K562 (cell line): ENCODE measurements at regions not wholly inside any gene's neighbourhood (a gene's known extent, or its start where the extent isn't known, plus 50 kb on each side); places are given as distances from the start of the nearest gene placed in this dataset.
"Not testable (repeated sequence)": the region's sequence is repeated elsewhere in the genome, so short reads cannot be mapped to it uniquely, and the experiment has no call there.

ENCODE experiments used
- ATF7 ChIP-seq: fragments of 450-650 bp; IDR thresholded peaks from 2 replicates; pipeline ENCODE4 v1.7.1; 2014; ENCODE audit warnings: mild to moderate bottlenecking, moderate library complexity
- BCOR ChIP-seq: fragments of 450-650 bp; IDR thresholded peaks from 2 replicates; pipeline ENCODE4 v1.6.1; 2016
- BRD9 ChIP-seq: fragments of 450-650 bp; IDR thresholded peaks from 2 replicates; pipeline ENCODE4 v1.6.1; 2018; ENCODE audit warnings: low read depth; ENCODE audit not compliant: partially characterized antibody
- CBX3 ChIP-seq, 2 experiments: IDR thresholded peaks; 1 replicate in 1 of 2; 2 replicates in 1 of 2; pipeline ENCODE4 v1.6.1; 2012; ENCODE audit warnings: inconsistent platforms in 2 of 2, low read length in 2 of 2, borderline replicate concordance in 1 of 2, control low read depth in 1 of 2
- EP400 ChIP-seq: fragments of 450-650 bp; IDR thresholded peaks from 2 replicates; pipeline ENCODE4 v1.6.1; 2017; ENCODE audit warnings: antibody characterized with exemption, mild to moderate bottlenecking, moderate library complexity
- GTF2A2 ChIP-seq: IDR thresholded peaks from 2 replicates; pipeline ENCODE4 v1.6.1; 2016; ENCODE audit warnings: mild to moderate bottlenecking, missing genetic modification characterization, missing compliant biosample characterization
- HDGF ChIP-seq: fragments of 450-650 bp; IDR thresholded peaks from 2 replicates; pipeline ENCODE4 v1.6.1; 2016
- HINFP ChIP-seq: fragments of 450-650 bp; conservative IDR thresholded peaks from 2 replicates; pipeline ENCODE4 v1.6.1; 2016; ENCODE audit warnings: missing genetic modification characterization, low read depth, mild to moderate bottlenecking, control low read depth, missing compliant biosample characterization
- HIVEP1 ChIP-seq: fragments of 250-450 bp; sonication (Bioruptor Pico); IDR thresholded peaks from 2 replicates; pipeline ENCODE4 v1.4.0; 2020; ENCODE audit warnings: mild to moderate bottlenecking
- ID3 ChIP-seq, 2 experiments: fragments of 250-450 bp in 1 of 2; fragments of 450-650 bp in 1 of 2; sonication (Bioruptor Pico) in 1 of 2; IDR thresholded peaks; 2 replicates each; pipeline versions ENCODE4 v1.6.1 to v1.8.0; 2016 to 2021; ENCODE audit warnings: mild to moderate bottlenecking in 2 of 2, moderate library complexity in 2 of 2, missing compliant biosample characterization in 1 of 2, missing genetic modification characterization in 1 of 2
- KLF13 ChIP-seq: fragments of 450-650 bp; IDR thresholded peaks from 2 replicates; pipeline ENCODE4 v1.6.1; 2016; ENCODE audit warnings: missing genetic modification characterization, low read depth, mild to moderate bottlenecking, missing compliant biosample characterization, moderate library complexity, borderline replicate concordance
- L3MBTL2 ChIP-seq: fragments of 450-650 bp; IDR thresholded peaks from 2 replicates; pipeline ENCODE4 v1.6.1; 2016; ENCODE audit warnings: mild to moderate bottlenecking, moderate library complexity
- PYGO2 ChIP-seq: fragments of 450-650 bp; IDR thresholded peaks from 2 replicates; pipeline ENCODE4 v1.6.1; 2016; ENCODE audit warnings: mild to moderate bottlenecking, missing genetic modification characterization, moderate library complexity, missing compliant biosample characterization
- SMARCA5 ChIP-seq: fragments of 450-650 bp; IDR thresholded peaks from 2 replicates; pipeline ENCODE4 v1.6.1; 2016
- TRIM24 ChIP-seq, 2 experiments: fragments of 450-650 bp; IDR thresholded peaks; 2 replicates each; pipeline ENCODE4 v1.6.1; 2016
- ZBTB2 ChIP-seq: fragments of 450-650 bp; IDR thresholded peaks from 2 replicates; pipeline ENCODE4 v1.6.1; 2016; ENCODE audit warnings: antibody characterized with exemption
- ZNF589 ChIP-seq: fragments of 200-800 bp; sonication (Bioruptor generic); IDR thresholded peaks from 2 replicates; pipeline ENCODE4 v1.6.1; 2016; ENCODE audit warnings: low read depth, missing genetic modification characterization, missing compliant biosample characterization
- ZNF644 ChIP-seq: fragments of 200-800 bp; sonication (Bioruptor generic); IDR thresholded peaks from 2 replicates; pipeline ENCODE4 v1.6.1; 2016; ENCODE audit warnings: low read depth, missing genetic modification characterization, missing compliant biosample characterization
- ZNF707 ChIP-seq: fragments of 250-450 bp; sonication (Bioruptor Pico); conservative IDR thresholded peaks from 2 replicates; pipeline ENCODE4 v1.8.0; 2022; ENCODE audit warnings: inconsistent platforms, mild to moderate bottlenecking, moderate library complexity
- ZNF75A ChIP-seq: fragments of 450-650 bp; formaldehyde crosslinking; IDR thresholded peaks from 2 replicates; pipeline ENCODE4 v1.4.0; 2020; ENCODE audit warnings: mild to moderate bottlenecking
- TF ChIP-seq, protein P1 (sequence below), 2 experiments: fragments of 450-650 bp; IDR thresholded peaks; 2 replicates each; pipeline ENCODE4 v1.6.1; 2016
- TF ChIP-seq, protein P2 (sequence below): fragments of 250-450 bp; sonication (Bioruptor Pico); IDR thresholded peaks from 2 replicates; pipeline ENCODE4 v1.8.0; 2021; ENCODE audit warnings: borderline replicate concordance, mild to moderate bottlenecking, moderate library complexity; ENCODE audit not compliant: poor library complexity, severe bottlenecking

DNA sequence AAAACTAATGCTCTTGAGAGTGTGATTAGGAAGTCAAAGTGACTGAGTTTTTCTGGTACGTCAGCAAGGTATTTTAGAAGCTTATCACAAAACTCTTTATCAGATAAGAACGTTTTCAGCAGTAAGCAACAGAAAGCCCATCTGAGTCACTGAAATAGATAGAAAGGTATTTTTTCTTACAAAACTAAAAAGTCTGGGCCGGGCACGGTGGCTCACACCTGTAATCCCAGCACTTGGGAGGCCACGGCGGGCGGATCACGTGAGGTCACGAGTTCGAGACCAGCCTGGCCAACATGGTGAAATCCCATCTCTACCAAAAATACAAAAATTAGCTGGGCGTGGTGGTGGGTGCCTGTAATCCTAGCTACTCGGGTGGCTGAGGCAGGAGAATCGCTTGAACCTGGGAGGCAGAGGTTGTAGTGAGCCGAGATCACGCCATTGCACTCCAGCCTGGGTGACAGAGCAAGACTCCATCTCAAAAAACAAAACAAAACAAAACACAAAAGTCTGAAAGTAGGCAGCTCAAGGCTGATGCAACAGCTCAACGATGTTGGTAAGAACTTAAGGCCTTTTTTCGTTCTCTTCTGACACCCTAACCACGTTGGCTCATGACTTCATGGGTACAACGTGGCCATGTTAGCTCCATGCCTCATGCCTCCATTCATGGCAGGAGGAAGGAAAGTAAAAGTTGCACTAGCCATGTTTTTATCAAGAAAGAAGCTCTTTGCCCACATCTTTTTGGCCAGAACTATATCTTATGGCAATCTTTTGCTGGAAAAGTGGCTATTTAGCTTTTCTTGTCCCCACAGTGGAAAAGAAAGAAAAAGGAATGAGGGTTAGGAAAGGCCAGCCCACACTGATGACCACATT lies 129.6 kb downstream of the MAP3K7 start (continued):
- TF ChIP-seq KLF13 (tag) (0 out of 2 replicates have a peak, but pooled peaks have one; percentile 29), BRD9 (peak; percentile 74), ZNF707 (0 out of 2 replicates have a peak, but pooled peaks have one; percentile 26), PYGO2 (0 out of 2 replicates have a peak, but pooled peaks have one; percentile 20), ZNF75A (CRISPR knock-in tag) (peak; percentile 15; the same call in 1 of the 2 replicates), HDGF (peak; percentile 35; the same call in 1 of the 2 replicates), HINFP (0 out of 2 replicates have a peak, but pooled peaks have one; percentile 67), SMARCA5 (peak; percentile 81; the same call in 1 of the 2 replicates), L3MBTL2 (peak; percentile 85), ZNF589 (CRISPR knock-in tag) (peak; percentile 97), ID3 (tag; IDR thresholded peaks at IDR 0.05) (peak; percentile 45; the same call in 1 of the 2 replicates), BCOR (peak; percentile 57; the same call in 1 of the 2 replicates), ZBTB2 (peak; percentile 59; the same call in 1 of the 2 replicates), CBX3 (IDR thresholded peaks at IDR 0.05; ENCODE audit: borderline replicate concordance in 1 of 2, low read length in 2 of 2) (0 out of 3 replicates have a peak, but pooled peaks of 1 of the 2 experiments have one; percentile 11), HIVEP1 (peak; percentile 54; the same call in 1 of the 2 replicates), TRIM24 (IDR thresholded peaks at IDR 0.05) (peak; percentile 81 to 88; a peak in 3 of 4 replicates), ATF7 (peak; percentile 53; the same call in 1 of the 2 replicates), ZNF644 (tag) (peak; percentile 83; the same call in 1 of the 2 replicates), GTF2A2 (peak; percentile 75; the same call in 1 of the 2 replicates), EP400 (peak; percentile 43)
- not testable (repeated sequence) for TF ChIP-seq ID3 (CRISPR knock-in tag; IDR thresholded peaks at IDR 0.05)
- TF ChIP-seq, protein P1, sequence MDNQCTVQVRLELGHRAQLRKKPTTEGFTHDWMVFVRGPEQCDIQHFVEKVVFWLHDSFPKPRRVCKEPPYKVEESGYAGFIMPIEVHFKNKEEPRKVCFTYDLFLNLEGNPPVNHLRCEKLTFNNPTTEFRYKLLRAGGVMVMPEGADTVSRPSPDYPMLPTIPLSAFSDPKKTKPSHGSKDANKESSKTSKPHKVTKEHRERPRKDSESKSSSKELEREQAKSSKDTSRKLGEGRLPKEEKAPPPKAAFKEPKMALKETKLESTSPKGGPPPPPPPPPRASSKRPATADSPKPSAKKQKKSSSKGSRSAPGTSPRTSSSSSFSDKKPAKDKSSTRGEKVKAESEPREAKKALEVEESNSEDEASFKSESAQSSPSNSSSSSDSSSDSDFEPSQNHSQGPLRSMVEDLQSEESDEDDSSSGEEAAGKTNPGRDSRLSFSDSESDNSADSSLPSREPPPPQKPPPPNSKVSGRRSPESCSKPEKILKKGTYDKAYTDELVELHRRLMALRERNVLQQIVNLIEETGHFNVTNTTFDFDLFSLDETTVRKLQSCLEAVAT (IDR thresholded peaks at IDR 0.05): peak in 1 of 2 experiments; percentile 54; a peak in 1 of 4 replicates
- TF ChIP-seq, protein P2, sequence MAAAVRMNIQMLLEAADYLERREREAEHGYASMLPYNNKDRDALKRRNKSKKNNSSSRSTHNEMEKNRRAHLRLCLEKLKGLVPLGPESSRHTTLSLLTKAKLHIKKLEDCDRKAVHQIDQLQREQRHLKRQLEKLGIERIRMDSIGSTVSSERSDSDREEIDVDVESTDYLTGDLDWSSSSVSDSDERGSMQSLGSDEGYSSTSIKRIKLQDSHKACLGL: peak; percentile 35
